HepG2 (cell line): ENCODE measurements at regions not wholly inside any gene's neighbourhood (a gene's known extent, or its start where the extent isn't known, plus 50 kb on each side); places are given as distances from the start of the nearest gene placed in this dataset.

Experiments used
- ATAC-seq: fragments of 200-7000 bp; cut with Tn5 transposase; 3 replicates; pipeline ENCODE4 v1.9.1; 2020; ENCODE audit warnings: mild to moderate bottlenecking, moderate library complexity
- BruUV-seq: library from RNA; stranded (reverse); fragments of 400-500 nt; replicated peaks from 2 replicates; lab custom pipeline; 2021; lab: Mats Ljungman, UMichigan
- CTCF ChIA-PET: fragments of 300-600 bp; formaldehyde crosslinking; extraction: SDS; loops from one replicate; lab custom pipeline; 2021; ENCODE audit warnings: low total read pairs, inconsistent platforms, low intra/inter-chr PET ratio; lab: Yijun Ruan, JAX
- POLR2A ChIA-PET: fragments of 350-600 bp; sonication (Branson Sonifier 250); formaldehyde crosslinking; loops from one replicate; lab custom pipeline; 2020; ENCODE audit warnings: antibody characterized with exemption, inconsistent platforms; lab: Yijun Ruan, JAX
- DNase-seq: peaks from one replicate; pipeline ENCODE4 v3.0.0-alpha.2; 2015; ENCODE audit warnings: low spot score
- FAIRE-seq: peaks from 3 replicates; lab custom pipeline; 2011; peaks lifted over from hg19 to GRCh38; lab: Jason Lieb, UNC
- H2AFZ ChIP-seq: one replicate; pipeline ENCODE4 v1.6.1; 2011; ENCODE audit warnings: low read length, inconsistent platforms
- H3K27ac ChIP-seq: fragments of 300-600 bp; 3 replicates; pipeline ENCODE4 v1.8.0; 2011; ENCODE audit warnings: mixed run types, mild to moderate bottlenecking, mixed read lengths, low read length, inconsistent platforms; ENCODE audit not compliant: insufficient read depth; ENCODE audit errors: extremely low read length
- H3K27me3 ChIP-seq, 2 experiments: fragments of 200-600 bp in 1 of 2; 2 replicates in 1 of 2; 3 replicates in 1 of 2; pipeline versions ENCODE4 v1.6.0 to v1.8.0; 2011; ENCODE audit warnings: low read length in 2 of 2, mild to moderate bottlenecking in 2 of 2, moderate library complexity in 2 of 2, inconsistent platforms in 1 of 2; ENCODE audit not compliant: insufficient read depth in 2 of 2, control insufficient read depth in 1 of 2
- H3K36me3 ChIP-seq, 2 experiments: fragments of 200-600 bp in 1 of 2; replicated peaks in 1 of 2; 2 replicates in 1 of 2; 3 replicates in 1 of 2; pipeline versions ENCODE4 v1.5.1 to v1.8.0; 2011; ENCODE audit warnings: low read length in 2 of 2, inconsistent platforms in 1 of 2; ENCODE audit not compliant: insufficient read depth in 2 of 2, control insufficient read depth in 1 of 2
- H3K4me1 ChIP-seq: 2 replicates; pipeline ENCODE4 v1.5.1; 2012; ENCODE audit warnings: low read length, inconsistent platforms; ENCODE audit not compliant: insufficient read depth
- H3K4me2 ChIP-seq: 2 replicates; pipeline ENCODE4 v1.6.0; 2011; ENCODE audit warnings: low read depth, low read length, inconsistent platforms
- H3K4me3 ChIP-seq, 3 experiments: fragments of 200-600 bp in 1 of 3; sonication (generic), shearing (Covaris generic) in 1 of 3; replicated peaks in 1 of 3; 2 replicates each; pipeline ENCODE4 v1.5.1; 2011 to 2016; ENCODE audit warnings: low read length in 3 of 3, inconsistent platforms in 2 of 3, low read depth in 2 of 3, mild to moderate bottlenecking in 2 of 3, control low read depth in 1 of 3, mixed read lengths in 1 of 3; ENCODE audit not compliant: insufficient read depth in 1 of 3
- H3K79me2 ChIP-seq: one replicate; pipeline ENCODE4 v1.6.1; 2011; ENCODE audit warnings: low read length, inconsistent platforms; ENCODE audit not compliant: insufficient read depth
- H3K9ac ChIP-seq: 2 replicates; pipeline ENCODE4 v1.6.0; 2011; ENCODE audit warnings: mild to moderate bottlenecking, low read depth, low read length, inconsistent platforms; ENCODE audit not compliant: insufficient read depth
- H3K9me3 ChIP-seq: 2 replicates; pipeline ENCODE4 v1.5.1; 2012; ENCODE audit warnings: mild to moderate bottlenecking, low read length
- H4K20me1 ChIP-seq: 2 replicates; pipeline ENCODE4 v1.6.0; 2011; ENCODE audit warnings: inconsistent platforms, mild to moderate bottlenecking, low read length, moderate library complexity; ENCODE audit not compliant: insufficient read depth
- CC2D1A ChIP-seq: sonication (generic); formaldehyde crosslinking; IDR thresholded peaks from 2 replicates; pipeline ENCODE4 v1.8.1; 2023; ENCODE audit warnings: mild to moderate bottlenecking, missing genetic modification reagents
- CEBPG ChIP-seq: IDR thresholded peaks from 2 replicates; pipeline ENCODE4 v1.6.1; 2016
- HMG20B ChIP-seq: conservative IDR thresholded peaks from 2 replicates; pipeline ENCODE4 v1.6.1; 2016; ENCODE audit warnings: missing genetic modification reagents, missing compliant biosample characterization
- HNRNPH1 ChIP-seq: fragments of 200-400 bp; formaldehyde crosslinking; optimal IDR thresholded peaks from 2 replicates; pipeline ENCODE3; 2017; ENCODE audit warnings: mild to moderate bottlenecking, low read depth, low read length
- KLF6 ChIP-seq: IDR thresholded peaks from 2 replicates; pipeline ENCODE4 v1.8.0; 2016; ENCODE audit warnings: missing biosample characterization, missing genetic modification reagents
- YY1 ChIP-seq: IDR thresholded peaks from 2 replicates; pipeline ENCODE4 v1.6.1; 2011; ENCODE audit warnings: low read length, low read depth, moderate library complexity, mild to moderate bottlenecking; ENCODE audit not compliant: insufficient read depth, insufficient replicate concordance
- ZBTB33 ChIP-seq: sonication (generic); formaldehyde crosslinking; IDR thresholded peaks from 2 replicates; pipeline ENCODE4 v1.4.0; 2020; ENCODE audit warnings: missing genetic modification reagents
- ZBTB42 ChIP-seq: sonication (generic); formaldehyde crosslinking; IDR thresholded peaks from 2 replicates; pipeline ENCODE4 v1.5.0; 2020; ENCODE audit warnings: mild to moderate bottlenecking, missing genetic modification reagents
- ZFAT ChIP-seq: sonication (generic); formaldehyde crosslinking; conservative IDR thresholded peaks from 2 replicates; pipeline ENCODE4 v1.8.1; 2023; ENCODE audit warnings: missing genetic modification reagents, inconsistent platforms
- ZKSCAN1 ChIP-seq: fragments of 150-350 bp; IDR thresholded peaks from 2 replicates; pipeline ENCODE4 v1.6.1; 2014; ENCODE audit warnings: low read length
- ZNF30 ChIP-seq: sonication (generic); formaldehyde crosslinking; IDR thresholded peaks from 2 replicates; pipeline ENCODE4 v1.5.0; 2020; ENCODE audit warnings: mild to moderate bottlenecking, missing genetic modification reagents
- ZNF678 ChIP-seq: sonication (generic); formaldehyde crosslinking; IDR thresholded peaks from 2 replicates; pipeline ENCODE4 v1.4.0; 2020; ENCODE audit warnings: mild to moderate bottlenecking, missing genetic modification reagents
- ZNF703 ChIP-seq: sonication (generic); formaldehyde crosslinking; IDR thresholded peaks from 2 replicates; pipeline ENCODE4 v1.5.1; 2020; ENCODE audit warnings: missing genetic modification reagents, mild to moderate bottlenecking, moderate library complexity, borderline replicate concordance
- ZNF839 ChIP-seq: sonication (generic); formaldehyde crosslinking; IDR thresholded peaks from 2 replicates; pipeline ENCODE4 v1.4.0; 2020; ENCODE audit warnings: missing genetic modification reagents, mild to moderate bottlenecking, borderline replicate concordance
- ZSCAN5A ChIP-seq: sonication (generic); formaldehyde crosslinking; IDR thresholded peaks from 2 replicates; pipeline ENCODE4 v1.8.0; 2022; ENCODE audit warnings: mild to moderate bottlenecking, missing genetic modification reagents, borderline replicate concordance
- WGBS: methylation state at CpG from one replicate; pipeline ENCODE4 v1.1.6; 2017; ENCODE audit warnings: low lambda C conversion rate; 5-methylcytosine and 5-hydroxymethylcytosine counted together
- in situ Hi-C: cut with HindIII; loops from 2 replicates; pipeline ENCODE4 v1.10.0; 2017; ENCODE audit warnings: low pct_unique_long_range_greater_than_20kb; ENCODE audit not compliant: extremely low pct_ligation_motif_present
- intact Hi-C: fragments of 100-400 bp; cut with micrococcal nuclease; formaldehyde crosslinking; loops from one replicate; pipeline ENCODE4 v1.10.0; 2022; ENCODE audit not compliant: unreplicated experiment
- TF ChIP-seq, protein P1 (sequence below): sonication (generic); formaldehyde crosslinking; IDR thresholded peaks from 2 replicates; pipeline ENCODE4 v1.5.1; 2020; ENCODE audit warnings: missing genetic modification reagents, mild to moderate bottlenecking, borderline replicate concordance
- TF ChIP-seq, protein P2 (sequence below): sonication (generic); formaldehyde crosslinking; conservative IDR thresholded peaks from 2 replicates; pipeline ENCODE4 v1.5.0; 2020; ENCODE audit warnings: missing genetic modification reagents
- TF ChIP-seq, protein P3 (sequence below): sonication (generic); formaldehyde crosslinking; IDR thresholded peaks from 2 replicates; pipeline ENCODE4 v1.5.0; 2020; ENCODE audit warnings: missing genetic modification reagents

DNA sequence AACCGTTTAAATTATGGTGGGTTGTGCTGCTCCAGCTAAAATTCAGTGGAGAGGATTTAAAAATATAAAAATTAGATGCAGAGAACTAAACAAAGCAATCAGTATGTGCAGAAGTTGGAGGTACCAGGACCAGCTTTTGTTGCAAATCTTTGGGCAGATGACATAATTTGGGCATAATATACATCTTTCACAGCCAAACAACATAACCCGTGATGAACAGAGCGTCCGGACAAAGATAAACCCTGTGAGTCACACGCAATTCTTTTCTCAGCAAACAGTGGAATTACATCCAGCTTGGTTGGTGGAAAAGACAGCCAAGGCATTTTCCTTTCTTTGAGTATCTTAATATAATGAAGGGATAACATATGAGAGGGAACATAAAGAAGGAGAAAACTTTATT, 419.4 kb upstream of the ADAMTS9 start (continued):
- TF ChIP-seq ZSCAN5A (CRISPR knock-in tag) = no peak
- no peak for TF ChIP-seq HNRNPH1
- TF ChIP-seq YY1 = no peak
- TF ChIP-seq ZBTB33 (CRISPR knock-in tag) = no peak
- TF ChIP-seq, protein P1, sequence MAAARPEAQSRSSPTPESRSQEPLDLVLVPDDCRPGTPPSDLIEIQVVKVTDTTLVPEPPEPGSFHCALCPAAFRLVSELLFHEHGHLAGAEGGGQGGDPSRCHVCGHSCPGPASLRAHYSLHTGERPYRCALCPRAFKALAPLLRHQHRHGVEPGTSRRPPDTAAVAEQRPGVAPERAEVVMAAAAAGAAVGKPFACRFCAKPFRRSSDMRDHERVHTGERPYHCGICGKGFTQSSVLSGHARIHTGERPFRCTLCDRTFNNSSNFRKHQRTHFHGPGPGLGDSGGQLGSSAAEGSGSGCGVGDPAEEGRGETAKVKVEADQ (CRISPR knock-in tag) = no peak
- no peak for TF ChIP-seq HMG20B (CRISPR knock-in tag)

GRCh38 chr3:65101450-65101849, 413.6 kb upstream of the ADAMTS9 start:
- ChIA-PET POLR2A (no interaction called here), CTCF (no interaction called here)
- H3K4me1 ChIP-seq = no peaks in the 10 kb centered on the region
- 0% methylated on average over 1 of the region's 1 CpG for WGBS
- H3K9me3 ChIP-seq = no peaks in the 10 kb centered on the region
- DNase-seq (no peak), ATAC-seq (no peak), FAIRE-seq (no peak)
- TF ChIP-seq ZBTB42 (CRISPR knock-in tag) (no peak), ZFAT (CRISPR knock-in tag) (no peak), ZNF30 (CRISPR knock-in tag) (no peak), CC2D1A (CRISPR knock-in tag) (no peak), ZNF678 (CRISPR knock-in tag) (no peak), ZNF839 (CRISPR knock-in tag) (no peak), ZNF703 (CRISPR knock-in tag) (no peak), CEBPG (no peak), KLF6 (no peak), ZKSCAN1 (no peak)
- TF ChIP-seq, protein P2, sequence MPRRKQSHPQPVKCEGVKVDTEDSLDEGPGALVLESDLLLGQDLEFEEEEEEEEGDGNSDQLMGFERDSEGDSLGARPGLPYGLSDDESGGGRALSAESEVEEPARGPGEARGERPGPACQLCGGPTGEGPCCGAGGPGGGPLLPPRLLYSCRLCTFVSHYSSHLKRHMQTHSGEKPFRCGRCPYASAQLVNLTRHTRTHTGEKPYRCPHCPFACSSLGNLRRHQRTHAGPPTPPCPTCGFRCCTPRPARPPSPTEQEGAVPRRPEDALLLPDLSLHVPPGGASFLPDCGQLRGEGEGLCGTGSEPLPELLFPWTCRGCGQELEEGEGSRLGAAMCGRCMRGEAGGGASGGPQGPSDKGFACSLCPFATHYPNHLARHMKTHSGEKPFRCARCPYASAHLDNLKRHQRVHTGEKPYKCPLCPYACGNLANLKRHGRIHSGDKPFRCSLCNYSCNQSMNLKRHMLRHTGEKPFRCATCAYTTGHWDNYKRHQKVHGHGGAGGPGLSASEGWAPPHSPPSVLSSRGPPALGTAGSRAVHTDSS = no peak
- TF ChIP-seq, protein P3, sequence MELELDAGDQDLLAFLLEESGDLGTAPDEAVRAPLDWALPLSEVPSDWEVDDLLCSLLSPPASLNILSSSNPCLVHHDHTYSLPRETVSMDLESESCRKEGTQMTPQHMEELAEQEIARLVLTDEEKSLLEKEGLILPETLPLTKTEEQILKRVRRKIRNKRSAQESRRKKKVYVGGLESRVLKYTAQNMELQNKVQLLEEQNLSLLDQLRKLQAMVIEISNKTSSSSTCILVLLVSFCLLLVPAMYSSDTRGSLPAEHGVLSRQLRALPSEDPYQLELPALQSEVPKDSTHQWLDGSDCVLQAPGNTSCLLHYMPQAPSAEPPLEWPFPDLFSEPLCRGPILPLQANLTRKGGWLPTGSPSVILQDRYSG (CRISPR knock-in tag) = no peak
- no peaks in the 10 kb centered on the region for H3K79me2 ChIP-seq
- BruUV-seq = no TSS peak
- H2AFZ ChIP-seq = no peak overlapping the region
- H3K36me3 ChIP-seq = no peaks in the 10 kb centered on the region
- no peak overlapping the region for H3K4me2 ChIP-seq
- no peak overlapping the region for H3K9ac ChIP-seq
- no peaks in the 10 kb centered on the region; a peak in 1 of 5 replicates for H3K27me3 ChIP-seq
- H3K27ac ChIP-seq = no peak overlapping the region
- no peaks in the 10 kb centered on the region for H4K20me1 ChIP-seq
- intact Hi-C loops (no loop called here), in situ Hi-C loops (no loop called here)
- no peak overlapping the region for H3K4me3 ChIP-seq
